K562 (cell line): ENCODE measurements at regions not wholly inside any gene's neighbourhood (a gene's known extent, or its start where the extent isn't known, plus 50 kb on each side); places are given as distances from the start of the nearest gene placed in this dataset.
A peak's percentile ranks its signal among the peaks of the same experiment; 100 is the strongest.

ENCODE experiments used
- TF ChIP-seq, protein P1 (sequence below): fragments of 450-650 bp; formaldehyde crosslinking; IDR thresholded peaks from 2 replicates; pipeline ENCODE4 v1.4.0; 2020; ENCODE audit warnings: mild to moderate bottlenecking, moderate library complexity
- TF ChIP-seq, protein P2 (sequence below): fragments of 450-650 bp; formaldehyde crosslinking; IDR thresholded peaks from 2 replicates; pipeline ENCODE4 v1.4.0; 2022; ENCODE audit warnings: missing genetic modification characterization
- TF ChIP-seq, protein P3 (sequence below), 3 experiments: IDR thresholded peaks in 2 of 3; conservative IDR thresholded peaks in 1 of 3; 2 replicates each; pipeline ENCODE4 v1.5.1; 2011 to 2012; ENCODE audit warnings: low read length in 3 of 3, mild to moderate bottlenecking in 3 of 3, control low read depth in 2 of 3, improper control_type of control experiment in 1 of 3, inconsistent platforms in 1 of 3, low read depth in 1 of 3, mixed read lengths in 1 of 3, moderate library complexity in 1 of 3; ENCODE audit not compliant: insufficient read depth in 2 of 3
- TF ChIP-seq, protein P4 (sequence below), 2 experiments: IDR thresholded peaks; 2 replicates each; pipeline ENCODE4 v1.6.1; 2012; ENCODE audit warnings: improper control_type of control experiment in 2 of 2, low read depth in 2 of 2, low read length in 2 of 2, borderline replicate concordance in 1 of 2

DNA sequence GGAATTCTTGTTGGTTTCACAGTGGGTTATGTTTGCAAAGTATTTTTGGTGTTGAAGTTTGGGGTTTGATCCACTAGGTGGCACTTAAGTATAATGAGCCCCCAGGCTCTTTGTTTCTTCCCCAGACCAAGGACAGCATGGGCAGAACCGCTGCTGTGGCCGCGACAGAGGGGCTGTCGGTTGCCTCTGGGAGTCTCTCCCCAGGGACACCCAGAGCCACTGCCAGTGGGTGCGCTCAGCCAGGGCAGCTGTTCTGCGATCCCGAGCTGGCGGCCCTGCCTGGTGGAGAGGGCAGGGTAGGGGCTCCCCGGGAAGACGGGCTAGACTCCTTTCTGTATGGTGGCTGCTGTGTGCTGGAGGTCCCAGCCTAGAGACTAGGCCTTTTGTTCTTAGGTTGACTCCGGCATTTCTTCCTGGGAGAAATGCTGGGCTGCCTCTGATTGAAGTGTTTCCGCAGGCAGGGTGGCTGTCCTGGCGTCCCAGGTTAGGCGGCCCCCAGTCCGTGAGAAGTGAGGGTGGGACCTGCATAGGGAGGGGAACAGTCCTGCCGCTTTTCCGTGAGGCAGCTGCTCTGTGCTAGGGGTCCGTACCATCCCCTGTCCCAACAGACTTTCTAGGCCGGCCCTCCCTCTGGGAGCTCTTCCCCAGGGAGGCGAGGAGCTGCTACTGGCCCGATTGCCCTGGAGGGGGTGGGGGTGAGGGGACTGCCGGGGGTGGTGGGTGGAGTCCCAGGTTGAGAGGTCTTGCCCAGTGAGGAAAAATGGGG lies 253.1 kb upstream of the PELI2 start (continued):
- TF ChIP-seq, protein P1, sequence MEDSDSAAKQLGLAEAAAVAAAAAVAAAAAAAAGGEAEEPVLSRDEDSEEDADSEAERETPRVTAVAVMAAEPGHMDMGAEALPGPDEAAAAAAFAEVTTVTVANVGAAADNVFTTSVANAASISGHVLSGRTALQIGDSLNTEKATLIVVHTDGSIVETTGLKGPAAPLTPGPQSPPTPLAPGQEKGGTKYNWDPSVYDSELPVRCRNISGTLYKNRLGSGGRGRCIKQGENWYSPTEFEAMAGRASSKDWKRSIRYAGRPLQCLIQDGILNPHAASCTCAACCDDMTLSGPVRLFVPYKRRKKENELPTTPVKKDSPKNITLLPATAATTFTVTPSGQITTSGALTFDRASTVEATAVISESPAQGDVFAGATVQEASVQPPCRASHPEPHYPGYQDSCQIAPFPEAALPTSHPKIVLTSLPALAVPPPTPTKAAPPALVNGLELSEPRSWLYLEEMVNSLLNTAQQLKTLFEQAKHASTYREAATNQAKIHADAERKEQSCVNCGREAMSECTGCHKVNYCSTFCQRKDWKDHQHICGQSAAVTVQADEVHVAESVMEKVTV (CRISPR knock-in tag) = peak; percentile 37; the same call in 1 of the 2 replicates
- TF ChIP-seq, protein P2, sequence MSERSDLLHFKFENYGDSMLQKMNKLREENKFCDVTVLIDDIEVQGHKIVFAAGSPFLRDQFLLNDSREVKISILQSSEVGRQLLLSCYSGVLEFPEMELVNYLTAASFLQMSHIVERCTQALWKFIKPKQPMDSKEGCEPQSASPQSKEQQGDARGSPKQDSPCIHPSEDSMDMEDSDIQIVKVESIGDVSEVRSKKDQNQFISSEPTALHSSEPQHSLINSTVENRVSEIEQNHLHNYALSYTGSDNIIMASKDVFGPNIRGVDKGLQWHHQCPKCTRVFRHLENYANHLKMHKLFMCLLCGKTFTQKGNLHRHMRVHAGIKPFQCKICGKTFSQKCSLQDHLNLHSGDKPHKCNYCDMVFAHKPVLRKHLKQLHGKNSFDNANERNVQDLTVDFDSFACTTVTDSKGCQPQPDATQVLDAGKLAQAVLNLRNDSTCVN (CRISPR knock-in tag) = no peak
- TF ChIP-seq, protein P3, sequence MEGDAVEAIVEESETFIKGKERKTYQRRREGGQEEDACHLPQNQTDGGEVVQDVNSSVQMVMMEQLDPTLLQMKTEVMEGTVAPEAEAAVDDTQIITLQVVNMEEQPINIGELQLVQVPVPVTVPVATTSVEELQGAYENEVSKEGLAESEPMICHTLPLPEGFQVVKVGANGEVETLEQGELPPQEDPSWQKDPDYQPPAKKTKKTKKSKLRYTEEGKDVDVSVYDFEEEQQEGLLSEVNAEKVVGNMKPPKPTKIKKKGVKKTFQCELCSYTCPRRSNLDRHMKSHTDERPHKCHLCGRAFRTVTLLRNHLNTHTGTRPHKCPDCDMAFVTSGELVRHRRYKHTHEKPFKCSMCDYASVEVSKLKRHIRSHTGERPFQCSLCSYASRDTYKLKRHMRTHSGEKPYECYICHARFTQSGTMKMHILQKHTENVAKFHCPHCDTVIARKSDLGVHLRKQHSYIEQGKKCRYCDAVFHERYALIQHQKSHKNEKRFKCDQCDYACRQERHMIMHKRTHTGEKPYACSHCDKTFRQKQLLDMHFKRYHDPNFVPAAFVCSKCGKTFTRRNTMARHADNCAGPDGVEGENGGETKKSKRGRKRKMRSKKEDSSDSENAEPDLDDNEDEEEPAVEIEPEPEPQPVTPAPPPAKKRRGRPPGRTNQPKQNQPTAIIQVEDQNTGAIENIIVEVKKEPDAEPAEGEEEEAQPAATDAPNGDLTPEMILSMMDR (IDR thresholded peaks at IDR 0.05 in 2 of 3, conservative IDR thresholded peaks at IDR 0.05 in 1 of 3; ENCODE audit: insufficient read depth in 2 of 3, low read depth in 1 of 3, low read length in 3 of 3) = peak; percentile 46 to 64 (median 47); a peak in 4 of 6 replicates
- TF ChIP-seq, protein P4, sequence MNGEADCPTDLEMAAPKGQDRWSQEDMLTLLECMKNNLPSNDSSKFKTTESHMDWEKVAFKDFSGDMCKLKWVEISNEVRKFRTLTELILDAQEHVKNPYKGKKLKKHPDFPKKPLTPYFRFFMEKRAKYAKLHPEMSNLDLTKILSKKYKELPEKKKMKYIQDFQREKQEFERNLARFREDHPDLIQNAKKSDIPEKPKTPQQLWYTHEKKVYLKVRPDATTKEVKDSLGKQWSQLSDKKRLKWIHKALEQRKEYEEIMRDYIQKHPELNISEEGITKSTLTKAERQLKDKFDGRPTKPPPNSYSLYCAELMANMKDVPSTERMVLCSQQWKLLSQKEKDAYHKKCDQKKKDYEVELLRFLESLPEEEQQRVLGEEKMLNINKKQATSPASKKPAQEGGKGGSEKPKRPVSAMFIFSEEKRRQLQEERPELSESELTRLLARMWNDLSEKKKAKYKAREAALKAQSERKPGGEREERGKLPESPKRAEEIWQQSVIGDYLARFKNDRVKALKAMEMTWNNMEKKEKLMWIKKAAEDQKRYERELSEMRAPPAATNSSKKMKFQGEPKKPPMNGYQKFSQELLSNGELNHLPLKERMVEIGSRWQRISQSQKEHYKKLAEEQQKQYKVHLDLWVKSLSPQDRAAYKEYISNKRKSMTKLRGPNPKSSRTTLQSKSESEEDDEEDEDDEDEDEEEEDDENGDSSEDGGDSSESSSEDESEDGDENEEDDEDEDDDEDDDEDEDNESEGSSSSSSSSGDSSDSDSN (IDR thresholded peaks at IDR 0.05; ENCODE audit: borderline replicate concordance in 1 of 2, low read depth in 2 of 2, low read length in 2 of 2) = no peak
